GM19468 (cell line): ENCODE measurements at regions not wholly inside any gene's neighbourhood (a gene's known extent, or its start where the extent isn't known, plus 50 kb on each side); places are given as distances from the start of the nearest gene placed in this dataset.
"Not testable (repeated sequence)": the region's sequence is repeated elsewhere in the genome, so short reads cannot be mapped to it uniquely, and the experiment has no call there.

Experiments
- ATAC-seq: cut with Tn5 transposase; IDR thresholded peaks from one replicate; pipeline ENCODE4 v1.9.1; 2021; ENCODE audit warnings: mild to moderate bottlenecking, moderate library complexity, moderate number of reproducible peaks; ENCODE audit not compliant: unreplicated experiment; ENCODE audit errors: extremely low read depth

- ATAC-seq, result no peak
Measured at GRCh38 chr4:78660559-78660958, 109.0 kb downstream of the ANXA3 start.

GRCh38 chr4:78661086-78661690 lies 109.6 kb downstream of the ANXA3 start:
- no peak for ATAC-seq

- peak; percentile 41 for ATAC-seq
Measured at GRCh38 chr4:78661921-78662521, 110.5 kb downstream of the ANXA3 start.

GRCh38 chr4:78662658-78663057 lies 111.1 kb downstream of the ANXA3 start:
- ATAC-seq, result no peak

GRCh38 chr4:78664296-78664695 lies 111.9 kb upstream of the BMP2K start:
- ATAC-seq, result not testable (repeated sequence)

- no peak for ATAC-seq
Measured at GRCh38 chr4:78665216-78665770, 110.9 kb upstream of the BMP2K start.

- ATAC-seq, result no peak
Measured at GRCh38 chr4:78666830-78667258, 109.3 kb upstream of the BMP2K start.

- no peak for ATAC-seq
Measured at GRCh38 chr4:78667325-78667724, 108.8 kb upstream of the BMP2K start.

GRCh38 chr4:78667764-78668163 lies 108.4 kb upstream of the BMP2K start:
- ATAC-seq, result peak; percentile 65

- ATAC-seq, result no peak
Measured at GRCh38 chr4:78669453-78669852, 106.7 kb upstream of the BMP2K start.

GRCh38 chr4:78671903-78672815 lies 104.0 kb upstream of the BMP2K start:
- ATAC-seq, result no peak

GRCh38 chr4:78673337-78673736 lies 102.8 kb upstream of the BMP2K start:
- ATAC-seq, result no peak

- ATAC-seq, result no peak
Measured at GRCh38 chr4:78675325-78675724, 100.8 kb upstream of the BMP2K start.

- no peak for ATAC-seq
Measured at GRCh38 chr4:78682070-78682469, 94.1 kb upstream of the BMP2K start.

- ATAC-seq, result no peak
Measured at GRCh38 chr4:78683352-78683751, 92.8 kb upstream of the BMP2K start.

GRCh38 chr4:78684325-78685079 lies 91.6 kb upstream of the BMP2K start:
- no peak for ATAC-seq

- ATAC-seq, result no peak
Measured at GRCh38 chr4:78687818-78688217, 88.3 kb upstream of the BMP2K start.

- ATAC-seq, result no peak
Measured at GRCh38 chr4:78688366-78688765, 87.8 kb upstream of the BMP2K start.

- no peak for ATAC-seq
Measured at GRCh38 chr4:78689261-78689660, 86.9 kb upstream of the BMP2K start.

- ATAC-seq, result no peak
Measured at GRCh38 chr4:78689700-78690323, 86.3 kb upstream of the BMP2K start.
